NOMO-1 (cell line): ENCODE measurements at regions not wholly inside any gene's neighbourhood (a gene's known extent, or its start where the extent isn't known, plus 50 kb on each side); places are given as distances from the start of the nearest gene placed in this dataset.
"Not testable (repeated sequence)": the region's sequence is repeated elsewhere in the genome, so short reads cannot be mapped to it uniquely, and the experiment has no call there.

Experiments
- DNase-seq, 2 experiments: peaks; one replicate each; lab custom pipeline; 2025; ENCODE audit not compliant: unreplicated experiment in 2 of 2; lab: John Stamatoyannopoulos, UW

GRCh38 chr10:33631991-33632390, 297.5 kb upstream of the NRP1 start:
- DNase-seq = no peak

GRCh38 chr10:33630761-33631160, 296.3 kb upstream of the NRP1 start:
- no peak for DNase-seq

GRCh38 chr10:33627611-33628010, 293.1 kb upstream of the NRP1 start:
- no peak for DNase-seq

- DNase-seq = no peak
Measured at GRCh38 chr10:33626798-33627466, 292.5 kb upstream of the NRP1 start.

- DNase-seq = no peak
Measured at GRCh38 chr10:33623669-33624068, 289.2 kb upstream of the NRP1 start.

GRCh38 chr10:33621101-33621500, 286.6 kb upstream of the NRP1 start:
- peak; percentile 30 to 64 for DNase-seq

GRCh38 chr10:33618196-33618595, 283.7 kb upstream of the NRP1 start:
- peak; percentile 6 to 23 for DNase-seq

GRCh38 chr10:33617381-33618080, 283.1 kb upstream of the NRP1 start:
- no peak for DNase-seq

- DNase-seq = no peak
Measured at GRCh38 chr10:33616956-33617355, 282.5 kb upstream of the NRP1 start.

- DNase-seq = peak; percentile 12 to 75
Measured at GRCh38 chr10:33612551-33612950, 278.1 kb upstream of the NRP1 start.

GRCh38 chr10:33612116-33612515, 277.6 kb upstream of the NRP1 start:
- no peak for DNase-seq

- DNase-seq = no peak
Measured at GRCh38 chr10:33611423-33611822, 277.0 kb upstream of the NRP1 start.

GRCh38 chr10:33609546-33609945, 275.1 kb upstream of the NRP1 start:
- DNase-seq = no peak

GRCh38 chr10:33602278-33602677, 267.8 kb upstream of the NRP1 start:
- no peak for DNase-seq

GRCh38 chr10:33600381-33600780, 265.9 kb upstream of the NRP1 start:
- no peak for DNase-seq

GRCh38 chr10:33596422-33596821, 262.0 kb upstream of the NRP1 start:
- no peak for DNase-seq

GRCh38 chr10:33594475-33594874, 260.0 kb upstream of the NRP1 start:
- no peak for DNase-seq

GRCh38 chr10:33588974-33589600, 254.6 kb upstream of the NRP1 start:
- DNase-seq = no peak

- DNase-seq = not testable (repeated sequence)
Measured at GRCh38 chr10:33584596-33584995, 250.1 kb upstream of the NRP1 start.

- DNase-seq = no peak
Measured at GRCh38 chr10:33579996-33580395, 245.5 kb upstream of the NRP1 start.

GRCh38 chr10:33573606-33574005, 239.1 kb upstream of the NRP1 start:
- no peak for DNase-seq

- DNase-seq = no peak
Measured at GRCh38 chr10:33571616-33572015, 237.1 kb upstream of the NRP1 start.
